PC-3 (cell line): ENCODE measurements at regions not wholly inside any gene's neighbourhood (a gene's known extent, or its start where the extent isn't known, plus 50 kb on each side); places are given as distances from the start of the nearest gene placed in this dataset.

Source experiments
- ATAC-seq: fragments of 200-7000 bp; cut with Tn5 transposase; 2 replicates; pipeline ENCODE4 v1.9.1; 2020; ENCODE audit warnings: mild to moderate bottlenecking, moderate library complexity
- BruUV-seq: library from RNA; stranded (reverse); fragments of 400-500 nt; replicated peaks from 2 replicates; lab custom pipeline; 2021; lab: Mats Ljungman, UMichigan
- CTCF ChIA-PET: fragments of 300-600 bp; sonication (Branson Sonifier 250); formaldehyde crosslinking; loops from one replicate; lab custom pipeline; 2022; ENCODE audit warnings: antibody characterized with exemption; lab: Charles Lee
- POLR2A ChIA-PET: fragments of 300-600 bp; sonication (Branson Sonifier 250); formaldehyde crosslinking; loops from one replicate; lab custom pipeline; 2022; ENCODE audit warnings: antibody characterized with exemption; ENCODE audit not compliant: unreplicated experiment; lab: Charles Lee
- DNase-seq: peaks from one replicate; pipeline ENCODE4 v3.0.0-alpha.2; 2015
- H2AFZ ChIP-seq: fragments of 300-600 bp; sonication (generic); 2 replicates; pipeline ENCODE4 v1.6.0; 2016; ENCODE audit warnings: antibody characterized with exemption, low read length
- H3F3A ChIP-seq: fragments of 300-600 bp; sonication (generic); one replicate; pipeline ENCODE4 v1.6.0; 2017; ENCODE audit warnings: antibody characterized with exemption, low read length, control low read depth, mild to moderate bottlenecking; ENCODE audit not compliant: unreplicated experiment
- H3K27ac ChIP-seq: fragments of 300-600 bp; sonication (generic); 2 replicates; pipeline ENCODE4 v1.5.1; 2016; ENCODE audit warnings: mild to moderate bottlenecking, low read length
- H3K27me3 ChIP-seq: fragments of 300-600 bp; sonication (generic); 2 replicates; pipeline ENCODE4 v1.6.1; 2016; ENCODE audit warnings: low read length, mixed read lengths
- H3K36me3 ChIP-seq: fragments of 300-600 bp; sonication (generic); 2 replicates; pipeline ENCODE4 v1.6.1; 2016; ENCODE audit warnings: low read depth, mixed run types, low read length, mixed read lengths
- H3K4me1 ChIP-seq: fragments of 300-600 bp; sonication (generic); 2 replicates; pipeline ENCODE4 v1.5.1; 2016; ENCODE audit warnings: low read length; ENCODE audit not compliant: insufficient read depth
- H3K4me2 ChIP-seq: fragments of 300-600 bp; sonication (generic); 2 replicates; pipeline ENCODE4 v1.6.0; 2016; ENCODE audit warnings: low read length
- H3K4me3 ChIP-seq: fragments of 300-600 bp; sonication (generic); 2 replicates; pipeline ENCODE4 v1.5.1; 2016; ENCODE audit warnings: mild to moderate bottlenecking, low read length, mixed read lengths
- H3K79me2 ChIP-seq: fragments of 300-600 bp; sonication (generic); 2 replicates; pipeline ENCODE4 v1.6.1; 2017; ENCODE audit warnings: low read length, mixed read lengths
- H3K9ac ChIP-seq: fragments of 300-600 bp; sonication (generic); 2 replicates; pipeline ENCODE4 v1.6.0; 2016; ENCODE audit warnings: mild to moderate bottlenecking, low read length
- H3K9me2 ChIP-seq: fragments of 300-600 bp; sonication (generic); replicated peaks from 2 replicates; pipeline ENCODE4 v1.6.1; 2016; ENCODE audit warnings: mixed run types, low read length, mixed read lengths
- H3K9me3 ChIP-seq: fragments of 300-600 bp; sonication (generic); 2 replicates; pipeline ENCODE4 v1.6.1; 2016; ENCODE audit warnings: low read length, mixed read lengths
- H4K20me1 ChIP-seq: fragments of 300-600 bp; sonication (generic); 2 replicates; pipeline ENCODE4 v1.6.1; 2016; ENCODE audit warnings: low read length, mixed read lengths
- EZH2 ChIP-seq: fragments of 300-600 bp; sonication (generic); IDR thresholded peaks from one replicate; pipeline ENCODE4 v1.6.1; 2017; ENCODE audit warnings: antibody characterized with exemption, mild to moderate bottlenecking, low read length; ENCODE audit not compliant: unreplicated experiment
- EZH2phosphoT487 ChIP-seq: fragments of 300-600 bp; sonication (generic); IDR thresholded peaks from 2 replicates; pipeline ENCODE4 v1.6.1; 2018; ENCODE audit warnings: mild to moderate bottlenecking, antibody characterized with exemption, low read length, borderline replicate concordance
- intact Hi-C: fragments of 100-400 bp; cut with micrococcal nuclease; formaldehyde crosslinking; loops from 2 replicates; pipeline ENCODE4 v1.9.0; 2023
- TF ChIP-seq, protein P1 (sequence below): fragments of 300-600 bp; sonication (generic); conservative IDR thresholded peaks from 2 replicates; pipeline ENCODE4 v1.5.1; 2017; ENCODE audit warnings: antibody characterized with exemption, low read depth, mild to moderate bottlenecking, low read length

DNA sequence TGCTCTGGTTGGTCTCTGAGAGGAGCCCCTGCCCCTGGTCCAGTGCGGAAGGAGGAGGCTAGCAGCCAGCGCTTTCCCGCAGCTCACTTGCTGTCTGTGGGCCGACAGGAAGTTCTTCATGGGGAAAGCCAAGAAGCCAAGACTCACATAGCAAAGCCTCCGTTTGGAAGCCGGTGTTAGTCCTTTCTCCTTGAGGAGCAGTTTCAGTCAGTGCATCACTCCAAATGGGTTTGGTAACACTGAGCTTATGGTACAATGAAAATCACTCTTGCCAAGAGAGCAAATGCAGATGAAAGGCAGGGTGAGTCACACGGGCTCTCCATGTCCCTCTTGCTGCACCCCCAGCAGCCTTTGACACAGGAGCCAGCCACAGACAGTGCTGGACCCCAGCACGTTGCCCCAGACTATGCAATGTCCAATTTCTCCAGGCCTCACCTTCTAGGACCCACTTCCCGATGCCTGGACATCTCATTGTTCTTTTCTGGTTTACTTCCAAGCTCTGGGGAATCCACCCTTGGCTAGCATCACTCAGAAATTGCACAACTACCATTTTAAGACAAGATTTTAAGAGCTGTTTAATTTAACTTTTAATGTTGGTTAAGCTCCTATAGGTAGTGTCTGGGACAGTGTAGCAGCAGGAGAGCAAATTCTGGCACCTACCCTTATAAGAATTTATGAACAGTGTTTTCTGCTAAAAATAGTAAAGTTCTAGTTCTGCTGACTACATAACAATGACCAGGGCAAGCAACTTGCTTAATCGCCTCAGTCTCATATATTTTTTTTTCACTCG lies 174.9 kb downstream of the ASB1 start:
- Histone ChIP-seq H3K27ac (no peak overlapping the region), H4K20me1 (no peaks in the 10 kb centered on the region), H3K4me2 (no peak overlapping the region), H3K4me3 (no peak overlapping the region), H3K79me2 (no peaks in the 10 kb centered on the region), H3K9me2 (no peaks in the 10 kb centered on the region), H3K9me3 (no peaks in the 10 kb centered on the region), H2AFZ (no peak overlapping the region), H3K27me3 (no peaks in the 10 kb centered on the region), H3K4me1 (peaks cover 16% of the 10 kb centered on the region), H3F3A (no peaks in the 10 kb centered on the region), H3K9ac (no peak overlapping the region), H3K36me3 (no peaks in the 10 kb centered on the region)
- intact Hi-C loops, result no loop called here
- POLR2A ChIA-PET, result no interaction called here
- DNase-seq (peak; percentile 12), ATAC-seq (no peak)
- no TSS peak for BruUV-seq
- TF ChIP-seq, protein P1, sequence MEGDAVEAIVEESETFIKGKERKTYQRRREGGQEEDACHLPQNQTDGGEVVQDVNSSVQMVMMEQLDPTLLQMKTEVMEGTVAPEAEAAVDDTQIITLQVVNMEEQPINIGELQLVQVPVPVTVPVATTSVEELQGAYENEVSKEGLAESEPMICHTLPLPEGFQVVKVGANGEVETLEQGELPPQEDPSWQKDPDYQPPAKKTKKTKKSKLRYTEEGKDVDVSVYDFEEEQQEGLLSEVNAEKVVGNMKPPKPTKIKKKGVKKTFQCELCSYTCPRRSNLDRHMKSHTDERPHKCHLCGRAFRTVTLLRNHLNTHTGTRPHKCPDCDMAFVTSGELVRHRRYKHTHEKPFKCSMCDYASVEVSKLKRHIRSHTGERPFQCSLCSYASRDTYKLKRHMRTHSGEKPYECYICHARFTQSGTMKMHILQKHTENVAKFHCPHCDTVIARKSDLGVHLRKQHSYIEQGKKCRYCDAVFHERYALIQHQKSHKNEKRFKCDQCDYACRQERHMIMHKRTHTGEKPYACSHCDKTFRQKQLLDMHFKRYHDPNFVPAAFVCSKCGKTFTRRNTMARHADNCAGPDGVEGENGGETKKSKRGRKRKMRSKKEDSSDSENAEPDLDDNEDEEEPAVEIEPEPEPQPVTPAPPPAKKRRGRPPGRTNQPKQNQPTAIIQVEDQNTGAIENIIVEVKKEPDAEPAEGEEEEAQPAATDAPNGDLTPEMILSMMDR, result no peak
- TF ChIP-seq EZH2phosphoT487 (no peak), EZH2 (no peak)
- CTCF ChIA-PET, result no interaction called here

DNA sequence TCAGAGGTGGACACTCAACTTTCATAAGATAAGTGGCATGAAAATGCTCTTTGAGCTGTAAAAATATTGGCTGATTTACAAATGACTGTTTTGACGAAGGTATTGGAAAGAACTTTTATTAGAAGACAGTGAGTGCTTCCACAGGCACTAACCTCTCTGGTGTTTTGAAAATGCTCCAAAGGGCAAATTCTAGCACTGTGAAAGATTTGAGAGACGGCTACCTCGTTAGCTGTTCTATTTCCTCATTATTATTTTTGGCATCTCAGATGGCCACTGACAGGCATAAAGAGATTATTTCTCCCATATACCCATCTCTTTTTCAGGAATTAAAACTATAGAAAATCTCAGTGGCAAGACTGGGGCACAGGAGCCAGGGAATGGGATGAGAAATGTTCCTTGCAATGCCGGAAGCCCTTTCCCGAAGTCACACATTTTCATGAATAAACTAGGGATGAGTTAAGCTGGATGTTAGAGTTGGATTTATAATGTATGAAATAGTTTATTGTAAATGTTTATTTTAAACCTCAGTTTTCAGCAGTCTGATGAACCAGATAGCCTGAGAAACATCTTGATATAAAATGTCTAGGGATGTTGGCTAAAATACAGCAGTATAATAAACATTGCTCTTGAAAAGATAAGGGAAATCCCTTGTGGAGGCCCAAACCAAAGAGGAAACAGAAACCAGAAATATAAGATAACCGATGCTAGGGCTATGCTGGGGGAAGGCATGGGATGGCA lies 175.7 kb downstream of the ASB1 start:
- H3K79me2 ChIP-seq, result no peaks in the 10 kb centered on the region
- no peaks in the 10 kb centered on the region for H3K27me3 ChIP-seq
- ChIA-PET CTCF (no interaction called here), POLR2A (no interaction called here)
- ATAC-seq (no peak), DNase-seq (no peak)
- H3K4me2 ChIP-seq, result no peak overlapping the region
- H3K9me2 ChIP-seq, result no peaks in the 10 kb centered on the region
- no peak overlapping the region for H2AFZ ChIP-seq
- H3K36me3 ChIP-seq, result no peaks in the 10 kb centered on the region
- H3K9me3 ChIP-seq, result no peaks in the 10 kb centered on the region
- H3K4me1 ChIP-seq, result peaks cover 8% of the 10 kb centered on the region
- TF ChIP-seq EZH2, result no peak
- TF ChIP-seq EZH2phosphoT487, result no peak
- TF ChIP-seq, protein P1, result no peak
- H4K20me1 ChIP-seq, result no peaks in the 10 kb centered on the region
- no peak overlapping the region for H3K4me3 ChIP-seq
- H3K27ac ChIP-seq, result no peak overlapping the region
- intact Hi-C loops, result no loop called here
- no TSS peak for BruUV-seq
- H3F3A ChIP-seq, result no peaks in the 10 kb centered on the region
- H3K9ac ChIP-seq, result no peak overlapping the region

GRCh38 chr2:238603596-238603995 lies 176.9 kb downstream of the ASB1 start:
- intact Hi-C loops, result no loop called here
- Histone ChIP-seq H3K27ac (no peak overlapping the region), H3K79me2 (no peaks in the 10 kb centered on the region), H4K20me1 (no peaks in the 10 kb centered on the region), H2AFZ (no peak overlapping the region), H3K27me3 (no peaks in the 10 kb centered on the region), H3K36me3 (no peaks in the 10 kb centered on the region), H3F3A (no peaks in the 10 kb centered on the region), H3K4me1 (no peaks in the 10 kb centered on the region), H3K4me3 (no peak overlapping the region), H3K9me2 (no peaks in the 10 kb centered on the region), H3K9ac (no peak overlapping the region), H3K9me3 (no peaks in the 10 kb centered on the region), H3K4me2 (no peak overlapping the region)
- no peak for TF ChIP-seq EZH2phosphoT487
- TF ChIP-seq, protein P1, result no peak
- no peak for TF ChIP-seq EZH2
- ChIA-PET CTCF (no interaction called here), POLR2A (no interaction called here)
- DNase-seq (no peak), ATAC-seq (no peak)
- BruUV-seq, result no TSS peak
